ENCODE measurements at regions not wholly inside any gene's neighbourhood (a gene's known extent, or its start where the extent isn't known, plus 50 kb on each side); places are given as distances from the start of the nearest gene placed in this dataset.

GRCh38 chr14:66081594-66082376, 404.4 kb upstream of the CCDC196 start:
- TF ChIP-seq POLR2A (IDR thresholded peaks at IDR 0.05), result no peak
- TF ChIP-seq, protein P1, sequence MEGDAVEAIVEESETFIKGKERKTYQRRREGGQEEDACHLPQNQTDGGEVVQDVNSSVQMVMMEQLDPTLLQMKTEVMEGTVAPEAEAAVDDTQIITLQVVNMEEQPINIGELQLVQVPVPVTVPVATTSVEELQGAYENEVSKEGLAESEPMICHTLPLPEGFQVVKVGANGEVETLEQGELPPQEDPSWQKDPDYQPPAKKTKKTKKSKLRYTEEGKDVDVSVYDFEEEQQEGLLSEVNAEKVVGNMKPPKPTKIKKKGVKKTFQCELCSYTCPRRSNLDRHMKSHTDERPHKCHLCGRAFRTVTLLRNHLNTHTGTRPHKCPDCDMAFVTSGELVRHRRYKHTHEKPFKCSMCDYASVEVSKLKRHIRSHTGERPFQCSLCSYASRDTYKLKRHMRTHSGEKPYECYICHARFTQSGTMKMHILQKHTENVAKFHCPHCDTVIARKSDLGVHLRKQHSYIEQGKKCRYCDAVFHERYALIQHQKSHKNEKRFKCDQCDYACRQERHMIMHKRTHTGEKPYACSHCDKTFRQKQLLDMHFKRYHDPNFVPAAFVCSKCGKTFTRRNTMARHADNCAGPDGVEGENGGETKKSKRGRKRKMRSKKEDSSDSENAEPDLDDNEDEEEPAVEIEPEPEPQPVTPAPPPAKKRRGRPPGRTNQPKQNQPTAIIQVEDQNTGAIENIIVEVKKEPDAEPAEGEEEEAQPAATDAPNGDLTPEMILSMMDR (IDR thresholded peaks at IDR 0.05), result no peak
- no peak overlapping the region for H3K27ac ChIP-seq
- no peaks in the 10 kb centered on the region for H3K27me3 ChIP-seq
- WGBS, 4 donors, result 56 to 64% (median 60%) methylated on average over 5 to 6 of the region's 6 CpGs
- no peaks in the 10 kb centered on the region for H3K4me1 ChIP-seq (replicated peaks in 1 of 2)
- DNase-seq, result peak in 4 of 7 donors; percentile 6 to 57 (median 40)
- H3K36me3 ChIP-seq (replicated peaks in 1 of 2), result no peaks in the 10 kb centered on the region
- intact Hi-C loops (cut with DNase I), result no loop called here
- H3K9me3 ChIP-seq (replicated peaks in 1 of 3), result no peaks in the 10 kb centered on the region
- H3K4me3 ChIP-seq, result no peak overlapping the region

GRCh38 chr14:66085224-66085623, 400.9 kb upstream of the CCDC196 start:
- WGBS, 4 donors, result 62 to 83% (median 73%) methylated on average over 4 of the region's 4 CpGs
- Histone ChIP-seq H3K4me3 (no peak overlapping the region), H3K4me1 (replicated peaks in 1 of 2) (no peaks in the 10 kb centered on the region), H3K27ac (no peak overlapping the region), H3K27me3 (no peaks in the 10 kb centered on the region), H3K36me3 (replicated peaks in 1 of 2) (no peaks in the 10 kb centered on the region), H3K9me3 (replicated peaks in 1 of 3) (no peaks in the 10 kb centered on the region)
- intact Hi-C loops (cut with DNase I), result no loop called here
- DNase-seq, result no peak
- TF ChIP-seq, protein P1 (IDR thresholded peaks at IDR 0.05), result no peak
- TF ChIP-seq POLR2A (IDR thresholded peaks at IDR 0.05), result no peak

GRCh38 chr14:66085665-66086064, 400.5 kb upstream of the CCDC196 start:
- no peak for TF ChIP-seq POLR2A (IDR thresholded peaks at IDR 0.05)
- TF ChIP-seq, protein P1 (IDR thresholded peaks at IDR 0.05), result no peak
- intact Hi-C loops (cut with DNase I), result no loop called here
- no peak for DNase-seq
- Histone ChIP-seq H3K4me3 (no peak overlapping the region), H3K9me3 (replicated peaks in 1 of 3) (no peaks in the 10 kb centered on the region), H3K27me3 (no peaks in the 10 kb centered on the region), H3K4me1 (replicated peaks in 1 of 2) (no peaks in the 10 kb centered on the region), H3K36me3 (replicated peaks in 1 of 2) (no peaks in the 10 kb centered on the region), H3K27ac (no peak overlapping the region)
- WGBS, 4 donors, result 44 to 56% (median 47%) methylated on average over 8 of the region's 8 CpGs

DNA sequence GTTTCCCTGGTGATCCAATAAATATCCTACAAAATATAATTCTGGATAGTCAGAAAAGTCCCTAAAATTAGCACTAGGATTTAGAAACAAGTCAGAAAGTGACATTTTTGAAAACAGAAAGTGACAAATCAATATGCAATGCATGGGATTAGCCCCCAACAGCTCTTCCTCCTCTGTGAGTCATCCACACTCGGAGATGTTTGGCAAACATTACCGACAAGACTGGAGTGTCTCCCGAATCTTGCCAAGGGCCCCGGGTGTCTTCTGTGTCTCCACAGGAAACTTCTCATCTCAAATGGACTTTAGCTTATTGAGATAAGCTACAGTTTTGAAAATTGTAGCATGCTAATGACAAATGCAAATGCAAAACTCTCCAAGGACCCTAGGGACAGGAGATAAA, 398.9 kb upstream of the CCDC196 start:
- TF ChIP-seq POLR2A (IDR thresholded peaks at IDR 0.05), result no peak
- TF ChIP-seq, protein P1 (IDR thresholded peaks at IDR 0.05), result no peak
- Histone ChIP-seq H3K9me3 (replicated peaks in 1 of 3) (no peaks in the 10 kb centered on the region), H3K36me3 (replicated peaks in 1 of 2) (no peaks in the 10 kb centered on the region), H3K4me1 (replicated peaks in 1 of 2) (no peaks in the 10 kb centered on the region), H3K27ac (no peak overlapping the region), H3K4me3 (no peak overlapping the region), H3K27me3 (no peaks in the 10 kb centered on the region)
- DNase-seq, result peak in 1 of 7 donors; percentile 11
- WGBS, 4 donors, result 52 to 70% (median 59%) methylated on average over 4 of the region's 4 CpGs
- intact Hi-C loops (cut with DNase I), result no loop called here
